ENCODE measurements at regions not wholly inside any gene's neighbourhood (a gene's known extent, or its start where the extent isn't known, plus 50 kb on each side); places are given as distances from the start of the nearest gene placed in this dataset.

- Histone ChIP-seq H3K4me3 (ENCODE audit: low read length) (no peak overlapping the region), H3K4me1 (ENCODE audit: insufficient read depth, low read length) (no peaks in the 10 kb centered on the region), H3K36me3 (ENCODE audit: insufficient read depth, low read length) (no peaks in the 10 kb centered on the region), H3K27ac (ENCODE audit: low read depth in 1 of 2, low read length in 2 of 2) (no peak overlapping the region), H3K9me3 (ENCODE audit: control insufficient read depth in 1 of 2, insufficient read depth in 1 of 2, low read length in 2 of 2) (peaks cover 0 to 1% of the 10 kb centered on the region in 2 experiments), H3K27me3 (ENCODE audit: control insufficient read depth in 1 of 2, insufficient read depth in 2 of 2, low read length in 2 of 2) (no peaks in the 10 kb centered on the region)
- Mint-ChIP-seq H3K27ac (no peak overlapping the region), H3K27me3 (no peaks in the 10 kb centered on the region), H3K4me3 (no peak overlapping the region), H3K36me3 (ENCODE audit: low read depth) (no peaks in the 10 kb centered on the region), H3K9me3 (no peaks in the 10 kb centered on the region), H3K4me1 (ENCODE audit: low read depth) (no peaks in the 10 kb centered on the region)
- ChIA-PET POLR2A (no interaction called here), CTCF (no interaction called here)
- TF ChIP-seq CTCF (IDR thresholded peaks at IDR 0.05), result no peak
- intact Hi-C loops (cut with DNase I, micrococcal nuclease), result no loop called here
- no peak for DNase-seq
- ATAC-seq (ENCODE audit: poor library complexity), result no peak
Measured at GRCh38 chr14:81993432-81993831, 459.8 kb upstream of the SEL1L start.

GRCh38 chr14:82003426-82003825, 469.8 kb upstream of the SEL1L start:
- POLR2A ChIA-PET, result no interaction called here
- Histone ChIP-seq H3K4me1 (ENCODE audit: insufficient read depth, low read length) (no peaks in the 10 kb centered on the region), H3K27ac (ENCODE audit: low read depth in 1 of 2, low read length in 2 of 2) (no peak overlapping the region), H3K9me3 (ENCODE audit: control insufficient read depth in 1 of 2, insufficient read depth in 1 of 2, low read length in 2 of 2) (peaks cover 0 to 3% of the 10 kb centered on the region in 2 experiments), H3K27me3 (ENCODE audit: control insufficient read depth in 1 of 2, insufficient read depth in 2 of 2, low read length in 2 of 2) (no peaks in the 10 kb centered on the region), H3K4me3 (ENCODE audit: low read length) (no peak overlapping the region), H3K36me3 (ENCODE audit: insufficient read depth, low read length) (no peaks in the 10 kb centered on the region)
- H3K27ac Mint-ChIP-seq, result no peak overlapping the region
- H3K4me3 Mint-ChIP-seq, result no peak overlapping the region
- TF ChIP-seq CTCF (IDR thresholded peaks at IDR 0.05), result no peak
- intact Hi-C loops (cut with DNase I, micrococcal nuclease), result no loop called here
- ATAC-seq (ENCODE audit: poor library complexity) (no peak), DNase-seq (no peak)
- H3K9me3 Mint-ChIP-seq, result peaks cover 5% of the 10 kb centered on the region
- CTCF ChIA-PET, result no interaction called here
- H3K36me3 Mint-ChIP-seq (ENCODE audit: low read depth), result no peaks in the 10 kb centered on the region
- no peaks in the 10 kb centered on the region for H3K4me1 Mint-ChIP-seq (ENCODE audit: low read depth)
- H3K27me3 Mint-ChIP-seq, result no peaks in the 10 kb centered on the region

- POLR2A ChIA-PET, result no interaction called here
- Mint-ChIP-seq H3K36me3 (ENCODE audit: low read depth) (no peaks in the 10 kb centered on the region), H3K4me3 (no peak overlapping the region), H3K27me3 (no peaks in the 10 kb centered on the region), H3K4me1 (ENCODE audit: low read depth) (no peaks in the 10 kb centered on the region), H3K27ac (no peak overlapping the region), H3K9me3 (peaks cover 5% of the 10 kb centered on the region)
- Histone ChIP-seq H3K4me3 (ENCODE audit: low read length) (no peak overlapping the region), H3K9me3 (ENCODE audit: control insufficient read depth in 1 of 2, insufficient read depth in 1 of 2, low read length in 2 of 2) (peaks cover 0 to 15% of the 10 kb centered on the region in 2 experiments), H3K36me3 (ENCODE audit: insufficient read depth, low read length) (no peaks in the 10 kb centered on the region), H3K4me1 (ENCODE audit: insufficient read depth, low read length) (no peaks in the 10 kb centered on the region), H3K27ac (ENCODE audit: low read depth in 1 of 2, low read length in 2 of 2) (no peak overlapping the region), H3K27me3 (ENCODE audit: control insufficient read depth in 1 of 2, insufficient read depth in 2 of 2, low read length in 2 of 2) (no peaks in the 10 kb centered on the region)
- intact Hi-C loops (cut with DNase I, micrococcal nuclease), result no loop called here
- CTCF ChIA-PET, result no interaction called here
- no peak for ATAC-seq (ENCODE audit: poor library complexity)
- no peak for TF ChIP-seq CTCF (IDR thresholded peaks at IDR 0.05)
- DNase-seq, result no peak
Measured at GRCh38 chr14:82009076-82009475, 475.4 kb upstream of the SEL1L start.

All from CD4-positive, alpha-beta T cell (primary cell).